GM18505 (cell line): ENCODE measurements at regions not wholly inside any gene's neighbourhood (a gene's known extent, or its start where the extent isn't known, plus 50 kb on each side); places are given as distances from the start of the nearest gene placed in this dataset.

Experiments used
- ATAC-seq: cut with Tn5 transposase; IDR thresholded peaks from one replicate; pipeline ENCODE4 v1.9.1; 2021; ENCODE audit not compliant: unreplicated experiment
- POLR2A ChIP-seq: IDR thresholded peaks from 4 replicates; pipeline ENCODE4 v1.6.1; 2011; ENCODE audit warnings: borderline replicate concordance; ENCODE audit not compliant: insufficient read depth, insufficient read length; ENCODE audit errors: extremely low read depth

DNA sequence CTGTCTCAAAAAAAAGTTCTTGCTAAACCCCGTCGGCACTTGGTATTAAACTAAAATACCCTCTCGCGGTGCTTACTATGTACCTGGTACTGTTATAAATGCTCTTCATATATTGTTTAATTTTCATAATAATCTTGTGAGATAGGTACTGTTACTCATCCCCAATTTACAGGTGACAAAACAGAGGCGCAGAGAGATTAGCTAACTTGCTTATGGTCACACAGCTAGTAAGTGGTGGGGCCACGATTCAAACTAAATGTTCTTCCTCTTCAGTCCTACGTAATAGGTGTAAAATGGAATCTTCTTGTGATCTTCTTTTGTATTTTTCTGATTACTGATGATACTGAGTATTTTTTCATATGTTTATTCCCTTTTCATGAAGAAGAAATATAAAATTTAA lies 51.3 kb downstream of the TET3 start:
- ATAC-seq = no peak
- TF ChIP-seq POLR2A = no peak

DNA sequence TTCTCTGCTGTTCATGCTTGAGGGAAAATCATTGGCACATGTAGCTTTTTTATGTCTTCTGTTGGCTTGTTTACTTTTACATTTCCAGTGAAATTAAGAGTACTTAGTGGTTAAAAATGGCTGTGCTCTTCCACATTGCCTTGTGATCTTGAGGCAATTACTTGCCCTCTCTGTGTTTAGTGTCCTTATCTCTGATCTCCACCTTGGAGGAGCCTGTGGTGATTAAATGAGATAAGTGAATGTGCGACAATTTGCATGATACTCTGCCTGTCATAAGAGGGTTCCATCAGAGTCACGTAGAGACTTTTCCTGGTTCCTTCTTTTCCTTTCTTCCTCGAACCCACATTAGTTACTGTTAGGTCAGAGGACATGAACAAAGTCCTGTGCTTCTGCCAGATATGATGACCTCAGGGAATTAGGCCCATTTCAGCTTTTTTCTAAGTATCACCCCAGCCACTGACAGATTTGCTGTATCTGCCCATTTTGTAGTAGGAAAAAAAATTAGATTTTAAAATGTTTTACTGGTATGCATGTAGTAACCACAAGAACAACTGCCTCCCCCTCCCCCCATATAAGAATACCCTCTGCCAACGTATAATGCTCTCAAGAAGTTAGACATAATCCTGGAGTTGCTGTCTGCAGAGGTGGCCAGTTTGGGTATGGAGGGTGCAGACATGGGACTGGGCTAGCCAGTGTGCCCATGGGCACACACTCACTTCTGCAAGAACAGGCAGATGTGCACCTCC lies 51.9 kb downstream of the TET3 start:
- ATAC-seq = no peak
- TF ChIP-seq POLR2A = no peak

DNA sequence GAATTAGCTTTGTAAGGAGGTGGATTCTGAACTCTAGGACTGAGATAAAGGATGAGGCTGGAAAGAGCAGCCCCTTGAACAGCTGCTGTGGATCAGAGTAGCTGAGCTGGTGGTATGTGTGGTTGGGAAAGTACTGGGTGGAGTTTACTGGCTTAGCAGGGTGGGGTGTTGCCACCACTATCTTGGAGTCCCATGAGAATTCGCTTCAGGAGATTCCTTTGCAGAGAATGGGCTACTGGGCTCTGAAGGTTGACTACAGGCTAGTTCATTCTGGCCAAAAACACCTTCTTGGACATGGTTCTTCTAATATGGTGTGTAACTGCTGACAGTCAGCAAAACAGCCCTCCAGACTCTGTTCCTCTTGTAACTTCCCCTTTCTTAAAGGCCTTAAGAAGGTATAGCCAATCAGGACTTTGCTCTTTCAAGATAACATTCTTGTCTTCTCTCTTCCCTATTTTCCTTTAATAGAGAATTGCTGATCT lies 52.7 kb downstream of the TET3 start:
- TF ChIP-seq POLR2A = no peak
- peak; percentile 50 for ATAC-seq

DNA sequence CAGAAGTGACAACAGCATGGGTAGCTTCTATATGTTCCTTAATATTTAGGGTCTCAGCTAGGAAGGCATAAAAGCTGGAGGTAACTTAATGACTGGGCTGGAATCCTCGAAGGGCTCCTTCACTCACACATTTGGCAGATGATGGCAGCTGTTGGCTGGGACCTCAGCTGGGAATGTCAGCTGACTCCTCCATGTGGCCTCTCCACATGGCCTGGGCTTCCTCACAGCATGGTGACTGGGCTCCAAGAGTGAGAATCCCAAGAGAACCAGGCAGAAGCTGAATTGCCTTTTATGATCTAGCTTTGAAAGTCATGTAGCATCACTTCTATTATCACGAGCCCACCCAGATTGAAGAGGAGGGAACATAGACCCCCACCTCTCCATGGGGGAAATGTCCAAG lies 54.9 kb downstream of the TET3 start:
- TF ChIP-seq POLR2A = no peak

DNA sequence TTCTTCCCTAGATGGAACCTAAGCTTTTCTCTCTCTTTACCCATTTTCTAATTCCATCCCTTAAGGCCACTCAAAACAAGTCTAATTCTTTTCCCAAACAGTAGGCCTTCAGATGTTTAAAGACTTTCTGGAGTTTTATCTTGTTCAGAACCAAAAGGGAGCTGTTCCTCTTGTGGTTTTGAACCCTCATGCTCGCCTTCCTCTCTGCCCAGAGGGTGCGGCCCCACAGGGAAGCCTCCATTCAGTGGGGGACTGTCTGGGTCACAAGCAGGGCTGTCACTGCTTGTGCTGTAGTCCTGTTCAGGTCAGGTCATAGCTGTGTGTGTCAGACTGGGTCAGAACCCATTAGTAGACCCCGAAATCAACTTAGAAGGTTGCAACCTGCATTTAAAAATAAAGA lies 56.5 kb downstream of the TET3 start:
- no peak for ATAC-seq
- TF ChIP-seq POLR2A = no peak

More for the DNA sequence above, 54.9 kb downstream of the TET3 start:
- ATAC-seq = no peak

- no peak for ATAC-seq
- no peak for TF ChIP-seq POLR2A
Observed at GRCh38 chr2:74041726-74042125, 57.0 kb downstream of the TET3 start.

DNA sequence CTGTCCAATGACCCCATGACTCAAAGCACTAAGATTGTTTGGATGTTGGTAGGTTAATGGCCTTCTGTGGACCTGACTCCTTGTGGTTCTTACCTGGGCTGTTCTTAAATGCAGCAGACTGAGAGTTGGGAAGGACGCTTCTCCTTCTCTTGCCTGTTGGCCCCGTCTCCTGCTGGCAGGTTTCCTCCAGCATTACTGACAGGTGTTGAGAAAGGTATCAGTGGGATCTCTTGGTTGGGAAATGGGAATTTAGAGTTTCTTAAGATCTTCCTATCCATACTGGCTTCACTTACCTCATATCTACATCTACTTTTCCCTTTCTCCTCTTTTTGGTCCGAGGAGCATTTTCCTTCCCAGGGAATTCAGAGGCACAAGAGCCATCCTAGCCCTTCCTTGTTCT lies 57.9 kb downstream of the TET3 start:
- ATAC-seq = no peak
- no peak for TF ChIP-seq POLR2A

DNA sequence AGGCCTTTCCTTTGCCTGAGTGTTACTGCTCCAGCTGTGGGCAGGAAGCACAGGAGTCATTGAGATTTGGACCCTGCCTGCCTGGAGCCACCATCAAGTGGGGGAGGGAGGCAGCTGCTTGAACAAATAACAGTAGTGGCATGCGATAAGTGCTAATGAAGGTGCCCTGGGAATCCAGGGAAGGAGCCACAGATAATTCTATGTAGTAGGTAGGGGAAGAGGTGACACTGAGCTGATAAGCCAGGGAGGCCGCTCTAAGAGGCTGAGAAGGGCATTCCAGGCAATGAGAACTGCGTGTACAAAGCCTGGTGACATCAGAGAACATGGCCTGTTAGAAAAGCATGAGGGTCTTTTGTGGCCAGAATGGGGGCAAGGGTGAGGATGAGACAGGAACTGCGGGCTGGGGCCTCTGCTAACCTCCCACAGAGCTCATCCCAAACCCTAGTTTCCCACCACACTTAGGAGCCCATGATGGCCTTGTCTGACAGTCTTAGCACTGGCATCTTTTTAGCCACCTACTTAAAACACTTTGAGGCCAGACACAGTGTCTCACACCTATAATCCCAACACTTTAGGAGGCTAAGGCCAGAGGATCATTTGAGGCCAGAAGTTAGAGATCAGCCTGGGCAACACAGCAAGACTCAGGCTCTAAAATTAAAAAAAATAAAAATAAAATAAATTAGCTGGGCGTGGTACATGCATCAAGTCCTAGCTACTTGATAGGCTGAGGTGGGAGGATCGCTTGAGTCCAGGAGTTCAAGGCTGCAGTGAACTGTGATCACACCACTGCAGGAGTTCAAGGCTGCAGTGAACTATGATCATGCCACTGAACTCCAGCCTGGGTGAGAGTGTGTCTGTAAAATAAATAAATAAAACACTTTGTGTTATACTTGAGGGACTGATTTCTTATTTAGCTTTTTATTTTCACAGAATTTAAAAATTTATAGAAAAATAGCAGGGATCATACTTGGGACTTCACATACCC lies 58.9 kb downstream of the TET3 start:
- no peak for TF ChIP-seq POLR2A
- ATAC-seq = no peak

DNA sequence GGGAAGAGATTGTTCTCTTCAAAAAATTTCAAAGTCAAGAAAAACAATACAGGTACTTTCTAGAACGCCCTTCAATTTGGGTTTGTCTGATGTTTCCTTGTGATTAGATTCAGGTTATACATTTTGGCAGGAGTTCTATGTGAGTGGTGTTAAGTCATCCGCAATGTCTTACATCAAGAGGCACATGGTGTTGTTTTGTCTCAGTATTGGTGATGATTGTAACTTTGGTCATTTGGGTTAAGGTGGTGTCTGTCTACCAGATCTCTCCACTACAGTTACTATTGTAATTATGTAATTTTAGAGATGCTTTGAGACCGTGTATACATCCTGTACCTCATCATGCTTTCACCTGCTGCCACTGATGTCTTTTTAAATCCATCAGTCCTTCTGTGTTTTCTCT lies 60.3 kb downstream of the TET3 start:
- ATAC-seq = no peak
- TF ChIP-seq POLR2A = no peak

GRCh38 chr2:74045454-74045853 lies 60.7 kb downstream of the TET3 start:
- no peak for TF ChIP-seq POLR2A
- ATAC-seq = no peak

GRCh38 chr2:74046441-74046840 lies 61.7 kb downstream of the TET3 start:
- no peak for TF ChIP-seq POLR2A
- ATAC-seq = no peak

- TF ChIP-seq POLR2A = no peak
- ATAC-seq = no peak
Observed at GRCh38 chr2:74047152-74047551, 62.4 kb downstream of the TET3 start.

DNA sequence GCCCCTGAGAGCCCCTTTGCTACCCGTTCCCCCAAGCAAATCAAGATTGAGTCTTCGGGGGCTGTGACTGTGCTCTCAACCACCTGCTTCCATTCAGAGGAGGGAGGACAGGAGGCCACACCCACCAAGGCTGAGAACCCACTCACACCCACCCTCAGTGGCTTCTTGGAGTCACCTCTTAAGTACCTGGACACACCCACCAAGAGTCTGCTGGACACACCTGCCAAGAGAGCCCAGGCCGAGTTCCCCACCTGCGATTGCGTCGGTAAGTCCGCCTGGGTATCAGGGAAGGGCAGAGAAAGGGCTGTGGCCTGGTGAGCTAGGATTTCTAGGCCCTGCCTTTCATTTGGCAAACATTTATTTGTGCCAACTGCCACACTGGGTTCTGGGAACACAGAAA lies 63.4 kb downstream of the TET3 start:
- TF ChIP-seq POLR2A = no peak
- ATAC-seq = no peak
